Suprapubic skin (tissue), 4 donors: ENCODE measurements at regions not wholly inside any gene's neighbourhood (a gene's known extent, or its start where the extent isn't known, plus 50 kb on each side); places are given as distances from the start of the nearest gene placed in this dataset.

Experiments used
- CTCF ChIP-seq, 2 donors: fragments of 200-600 bp in 1 of 2; fragments of 450-650 bp in 1 of 2; sonication (generic) in 1 of 2; IDR thresholded peaks; one replicate each; pipeline ENCODE4 v1.5.1; 2016 to 2019; ENCODE audit warnings: antibody characterized with exemption in 2 of 2, mild to moderate bottlenecking in 1 of 2, moderate library complexity in 1 of 2
- EP300 ChIP-seq: sonication (generic); formaldehyde crosslinking; IDR thresholded peaks from one replicate; pipeline ENCODE4 v1.6.1; 2017; ENCODE audit warnings: antibody characterized with exemption
- POLR2A ChIP-seq, 2 donors: fragments of 450-650 bp; IDR thresholded peaks; one replicate each; pipeline ENCODE4 v1.6.1; 2017; ENCODE audit warnings: antibody characterized with exemption in 2 of 2, mild to moderate bottlenecking in 2 of 2, moderate library complexity in 2 of 2
- POLR2AphosphoS5 ChIP-seq, 3 donors: sonication (generic); formaldehyde crosslinking; IDR thresholded peaks; one replicate each; pipeline ENCODE4 v1.6.1; 2017; ENCODE audit warnings: antibody characterized with exemption in 3 of 3

- TF ChIP-seq CTCF (IDR thresholded peaks at IDR 0.05) (no peak), POLR2A (IDR thresholded peaks at IDR 0.05) (no peak), EP300 (no peak), POLR2AphosphoS5 (IDR thresholded peaks at IDR 0.05) (no peak)
Measured at GRCh38 chr6:14440215-14440910, 322.8 kb downstream of the CD83 start.
